ENCODE measurements at regions not wholly inside any gene's neighbourhood (a gene's known extent, or its start where the extent isn't known, plus 50 kb on each side); places are given as distances from the start of the nearest gene placed in this dataset.

- in situ Hi-C loops (cut with MboI; ENCODE audit: low pct_unique_long_range_greater_than_20kb, low sequenced_read_pairs, unreplicated experiment) = no loop called here
- DNase-seq (ENCODE audit: low spot score) = no peak
- no peak for TF ChIP-seq CTCF (IDR thresholded peaks at IDR 0.05; ENCODE audit: extremely low read depth, insufficient read depth, missing control alignments)
These were observed 106.5 kb upstream of the CRBN start for GRCh38 chr3:3286014-3286413.

- in situ Hi-C loops (cut with MboI; ENCODE audit: low pct_unique_long_range_greater_than_20kb, low sequenced_read_pairs, unreplicated experiment) = no loop called here
- TF ChIP-seq CTCF (IDR thresholded peaks at IDR 0.05; ENCODE audit: extremely low read depth, insufficient read depth, missing control alignments) = no peak
- DNase-seq (ENCODE audit: low spot score) = no peak
These were observed 101.5 kb upstream of the CRBN start for GRCh38 chr3:3281024-3281423.

GRCh38 chr3:3280396-3280795 lies 100.9 kb upstream of the CRBN start:
- DNase-seq (ENCODE audit: low spot score) = no peak
- in situ Hi-C loops (cut with MboI; ENCODE audit: low pct_unique_long_range_greater_than_20kb, low sequenced_read_pairs, unreplicated experiment) = no loop called here

GRCh38 chr3:3278073-3278472 lies 98.6 kb upstream of the CRBN start:
- DNase-seq (ENCODE audit: low spot score) = no peak
- no peak for TF ChIP-seq CTCF (IDR thresholded peaks at IDR 0.05; ENCODE audit: extremely low read depth, insufficient read depth, missing control alignments)
- in situ Hi-C loops (cut with MboI; ENCODE audit: low pct_unique_long_range_greater_than_20kb, low sequenced_read_pairs, unreplicated experiment) = no loop called here

More at GRCh38 chr3:3280396-3280795, 100.9 kb upstream of the CRBN start:
- TF ChIP-seq CTCF (IDR thresholded peaks at IDR 0.05; ENCODE audit: extremely low read depth, insufficient read depth, missing control alignments) = no peak

- in situ Hi-C loops (cut with MboI; ENCODE audit: low pct_unique_long_range_greater_than_20kb, low sequenced_read_pairs, unreplicated experiment) = no loop called here
- DNase-seq (ENCODE audit: low spot score) = no peak
- TF ChIP-seq CTCF (IDR thresholded peaks at IDR 0.05; ENCODE audit: extremely low read depth, insufficient read depth, missing control alignments) = no peak
These were observed 97.1 kb upstream of the CRBN start for GRCh38 chr3:3276630-3277029.

- DNase-seq (ENCODE audit: low spot score) = no peak
- no peak for TF ChIP-seq CTCF (IDR thresholded peaks at IDR 0.05; ENCODE audit: extremely low read depth, insufficient read depth, missing control alignments)
- in situ Hi-C loops (cut with MboI; ENCODE audit: low pct_unique_long_range_greater_than_20kb, low sequenced_read_pairs, unreplicated experiment) = no loop called here
These were observed 85.3 kb upstream of the CRBN start for GRCh38 chr3:3264796-3265195.

GRCh38 chr3:3260870-3261269 lies 81.4 kb upstream of the CRBN start:
- in situ Hi-C loops (cut with MboI; ENCODE audit: low pct_unique_long_range_greater_than_20kb, low sequenced_read_pairs, unreplicated experiment) = no loop called here
- DNase-seq (ENCODE audit: low spot score) = no peak
- TF ChIP-seq CTCF (IDR thresholded peaks at IDR 0.05; ENCODE audit: extremely low read depth, insufficient read depth, missing control alignments) = no peak

All from GM13977 (cell line).